GM19372 (cell line): ENCODE measurements at regions not wholly inside any gene's neighbourhood (a gene's known extent, or its start where the extent isn't known, plus 50 kb on each side); places are given as distances from the start of the nearest gene placed in this dataset.
"Not testable (repeated sequence)": the region's sequence is repeated elsewhere in the genome, so short reads cannot be mapped to it uniquely, and the experiment has no call there.

Source experiments
- ATAC-seq: cut with Tn5 transposase; IDR thresholded peaks from one replicate; pipeline ENCODE4 v1.9.1; 2021; ENCODE audit warnings: mild to moderate bottlenecking, low read depth, moderate library complexity; ENCODE audit not compliant: unreplicated experiment

DNA sequence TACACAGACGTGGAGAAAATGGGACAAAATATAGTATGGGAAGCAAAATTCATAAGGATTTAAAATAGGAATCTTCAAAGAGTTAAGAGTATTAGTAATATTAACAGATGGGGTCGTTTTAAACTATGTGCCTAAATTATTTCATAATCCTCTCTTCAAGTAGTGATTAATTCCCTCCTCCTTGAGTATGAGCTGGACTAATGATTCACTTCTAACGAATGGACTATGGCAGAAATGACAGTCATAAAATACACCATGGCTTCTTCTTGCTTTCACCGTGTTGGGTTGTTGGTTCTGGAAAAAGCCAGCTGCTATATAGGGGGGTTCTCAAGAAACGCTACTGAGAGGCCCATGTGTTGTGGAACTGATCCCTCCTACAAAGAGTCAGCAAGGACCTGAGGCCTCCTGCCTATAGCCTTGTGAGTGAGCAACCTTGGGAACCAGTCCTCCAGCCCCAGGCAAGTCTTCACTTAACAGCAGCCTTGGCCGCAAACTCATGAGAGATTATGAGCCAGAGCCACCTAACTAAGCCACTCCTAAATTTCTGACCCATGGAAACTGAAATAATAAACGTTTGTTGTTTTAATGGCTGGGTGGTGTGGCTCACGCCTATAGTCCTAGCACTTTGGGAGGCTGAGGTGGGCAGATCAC, 64.8 kb upstream of the ABHD2 start:
- no peak for ATAC-seq

DNA sequence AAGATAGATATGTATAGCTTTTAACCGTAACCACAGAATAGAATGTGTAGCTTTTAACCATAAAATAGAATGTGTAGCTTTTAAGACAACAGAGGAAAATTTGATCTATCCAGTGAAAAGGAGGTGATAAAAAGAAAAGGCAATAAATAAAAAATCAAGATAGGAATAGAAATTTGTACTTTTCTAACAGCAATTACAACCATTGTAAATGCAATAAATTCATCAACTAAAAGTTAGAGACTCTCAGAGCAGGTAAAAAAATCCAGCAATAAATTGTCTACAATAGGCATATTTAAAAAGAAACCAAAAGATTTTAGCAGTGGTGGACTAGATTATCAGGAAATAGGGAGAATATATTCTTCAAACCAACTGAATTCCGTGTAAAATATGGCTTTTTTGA, 63.8 kb upstream of the ABHD2 start:
- ATAC-seq = no peak

DNA sequence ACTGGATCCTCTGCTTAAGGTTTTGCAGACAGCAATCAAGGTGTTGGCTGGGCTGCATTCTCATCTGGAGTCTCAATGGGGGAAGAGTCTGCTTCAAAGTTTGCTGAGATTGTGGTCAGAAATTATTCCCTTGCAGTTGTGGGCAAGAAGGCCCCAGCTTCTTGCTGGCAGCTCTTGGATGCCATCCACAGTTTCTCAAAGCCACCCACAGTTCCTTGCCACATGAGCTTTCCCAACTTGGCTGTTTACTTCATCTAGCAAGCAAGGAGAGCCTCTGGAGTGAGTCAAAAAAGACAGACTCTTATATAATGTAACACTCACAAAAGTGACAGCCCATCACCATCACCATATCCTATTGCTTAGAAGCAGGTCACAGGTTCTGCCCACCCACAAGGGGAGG, 62.1 kb upstream of the ABHD2 start:
- ATAC-seq = no peak

DNA sequence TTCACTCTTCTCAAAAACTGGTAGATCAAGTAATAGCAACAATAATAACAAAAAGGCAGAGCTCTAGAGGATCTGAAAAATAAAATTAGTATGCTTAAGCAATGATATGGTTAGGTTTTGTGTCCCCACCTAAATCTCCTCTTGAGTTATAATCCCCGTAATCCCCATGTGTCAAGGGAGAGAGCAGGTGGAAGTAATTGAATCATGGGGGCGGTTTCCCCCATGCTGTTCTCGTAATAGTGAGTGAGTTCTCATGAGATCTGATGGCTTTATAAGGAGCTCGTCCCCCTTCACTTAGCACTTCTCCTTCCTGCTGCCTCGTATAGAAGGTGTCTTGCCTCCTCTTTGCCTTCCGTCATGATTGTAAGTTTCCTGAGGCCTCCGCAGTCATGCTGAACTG, 60.2 kb upstream of the ABHD2 start:
- no peak for ATAC-seq

DNA sequence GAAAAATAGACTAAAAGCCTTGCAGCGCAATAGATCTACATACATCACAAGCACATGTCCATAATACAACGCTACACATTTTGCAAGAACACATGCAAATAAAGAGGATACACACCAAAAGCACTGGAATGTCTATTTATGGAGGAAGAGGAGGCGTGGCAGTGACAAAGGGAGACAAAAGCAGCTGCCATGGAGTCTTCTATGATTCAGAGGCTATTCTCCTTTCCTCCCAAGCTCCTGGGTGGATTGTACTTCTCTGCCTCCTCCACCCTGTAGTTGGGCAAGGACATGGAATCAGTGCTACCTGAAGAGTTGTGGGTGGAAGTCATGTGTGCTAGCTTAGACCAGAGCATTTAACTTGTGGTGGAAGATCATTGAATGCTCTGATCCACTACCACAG, 57.9 kb upstream of the ABHD2 start:
- ATAC-seq = no peak

DNA sequence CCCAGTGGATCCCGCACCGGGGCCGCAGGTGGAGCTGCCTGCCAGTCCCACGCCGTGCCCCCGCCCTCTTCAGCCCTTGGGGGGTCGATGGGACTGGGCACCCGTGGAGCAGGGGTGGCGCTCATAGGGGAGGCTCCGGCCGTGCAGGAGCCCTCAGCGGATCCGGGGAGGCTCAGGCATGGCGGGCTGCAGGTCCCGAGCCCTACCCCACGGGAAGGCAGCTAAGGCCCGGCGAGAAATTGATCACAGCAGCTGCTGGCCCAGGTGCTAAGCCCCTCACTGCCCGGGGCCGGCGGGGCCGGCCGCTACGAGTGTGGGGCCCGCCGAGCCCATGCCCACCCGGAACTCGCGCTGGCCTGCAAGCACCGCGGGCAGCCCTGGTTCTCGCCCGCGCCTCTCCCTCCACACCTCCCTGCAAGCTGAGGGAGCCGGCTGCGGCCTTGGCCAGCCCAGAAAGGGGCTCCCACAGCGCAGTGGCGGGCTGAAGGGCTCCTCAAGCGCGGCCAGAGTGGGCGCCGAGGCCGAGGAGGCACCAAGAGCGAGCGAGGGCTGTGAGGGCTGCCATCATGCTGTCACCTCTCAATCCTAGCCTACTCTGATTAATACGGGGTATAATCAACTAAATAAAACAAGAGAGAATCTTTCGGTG, 56.5 kb upstream of the ABHD2 start:
- ATAC-seq = not testable (repeated sequence)

DNA sequence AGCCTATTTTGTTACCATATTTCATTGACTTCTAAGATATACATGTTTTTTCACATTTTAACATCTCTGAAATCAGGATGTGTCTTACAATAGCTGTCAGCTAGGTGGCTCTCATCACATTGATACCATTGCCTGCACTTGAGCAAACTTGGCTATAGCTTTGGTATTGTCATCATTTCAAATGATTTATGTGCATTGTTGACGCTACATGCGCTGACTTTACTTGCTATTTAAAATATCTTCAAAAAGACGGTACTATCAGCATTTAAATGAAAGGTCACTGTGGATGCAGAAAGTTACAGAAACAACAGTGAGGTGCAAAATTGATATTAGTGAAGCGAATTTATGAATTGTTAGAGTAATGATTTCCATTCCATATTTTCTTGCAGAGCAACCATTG, 54.0 kb upstream of the ABHD2 start:
- no peak for ATAC-seq

DNA sequence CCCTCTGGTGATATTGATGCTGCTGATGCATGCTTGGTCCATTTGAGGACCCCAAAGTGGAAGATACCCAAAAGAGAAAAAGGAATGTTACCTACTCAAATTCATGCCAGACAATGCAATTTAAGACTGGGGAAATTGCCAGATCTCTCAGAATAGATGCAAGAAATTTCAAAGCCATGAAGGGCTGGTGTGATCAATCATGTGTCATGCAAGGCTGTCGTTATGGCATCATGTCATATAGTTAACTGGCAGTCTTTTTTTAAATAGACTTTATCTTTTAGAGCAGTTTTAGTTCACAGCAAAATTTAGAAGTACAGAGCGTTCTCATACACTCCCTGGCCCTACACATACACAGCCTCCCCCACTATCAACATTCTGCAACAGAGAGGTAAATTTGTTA, 53.1 kb upstream of the ABHD2 start:
- no peak for ATAC-seq

DNA sequence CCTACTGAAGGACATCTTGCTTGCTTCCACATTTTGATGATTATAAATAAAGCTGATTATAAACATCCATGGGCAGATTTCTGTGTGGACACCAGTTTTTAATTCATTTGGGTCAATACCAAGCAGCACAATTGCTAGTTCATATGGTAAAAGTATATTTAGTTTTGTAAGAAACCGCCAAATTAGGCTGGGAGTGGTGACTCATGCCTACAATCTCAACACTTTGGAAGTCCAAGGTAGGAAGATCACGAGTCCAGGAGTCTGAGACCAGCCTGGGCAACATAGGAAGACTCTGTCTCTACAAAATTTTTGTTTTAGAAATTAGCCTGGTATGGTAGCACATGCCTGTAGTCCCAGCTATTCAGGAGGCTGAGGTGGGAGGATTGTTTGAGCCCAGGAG, 52.6 kb upstream of the ABHD2 start:
- ATAC-seq = no peak

DNA sequence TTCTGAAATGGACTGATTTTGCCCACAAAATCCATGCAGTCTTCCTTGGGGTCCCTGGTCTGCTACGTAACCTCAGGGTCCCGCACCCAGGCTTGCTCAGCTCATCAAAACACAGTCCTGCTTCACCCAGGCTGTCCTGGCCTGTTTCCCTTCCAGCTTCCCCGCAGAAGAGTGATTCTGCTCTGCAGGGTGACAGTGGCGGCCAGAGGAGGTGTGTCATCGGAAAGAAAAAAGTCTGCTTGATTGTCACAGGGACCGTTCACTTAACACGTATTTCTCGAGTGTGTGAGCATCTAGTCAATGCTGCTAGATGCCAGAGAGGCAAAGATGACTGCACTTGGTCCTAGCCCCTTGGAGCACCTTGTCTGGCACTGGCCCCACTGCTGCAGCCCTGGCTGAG, 50.1 kb upstream of the ABHD2 start:
- no peak for ATAC-seq
